GM10248 (cell line): ENCODE measurements at regions not wholly inside any gene's neighbourhood (a gene's known extent, or its start where the extent isn't known, plus 50 kb on each side); places are given as distances from the start of the nearest gene placed in this dataset.

ENCODE experiments used
- CTCF ChIA-PET: fragments of 300-600 bp; sonication (Branson Sonifier 250); formaldehyde crosslinking; extraction: SDS; loops from one replicate; lab custom pipeline; 2021; ENCODE audit warnings: antibody characterized with exemption; lab: Yijun Ruan, JAX
- POLR2A ChIA-PET: fragments of 350-650 bp; sonication (Branson Sonifier 250); formaldehyde crosslinking; extraction: SDS; loops from one replicate; lab custom pipeline; 2020; ENCODE audit warnings: antibody characterized with exemption; lab: Yijun Ruan, JAX
- DNase-seq: peaks from one replicate; pipeline ENCODE4 v3.0.0; 2012; ENCODE audit errors: extremely low spot score
- TF ChIP-seq, protein P1 (sequence below): IDR thresholded peaks from 2 replicates; pipeline ENCODE4 v1.5.1; 2012; ENCODE audit warnings: mild to moderate bottlenecking, low read depth; ENCODE audit errors: extremely low read depth, missing control alignments, control extremely low read depth

DNA sequence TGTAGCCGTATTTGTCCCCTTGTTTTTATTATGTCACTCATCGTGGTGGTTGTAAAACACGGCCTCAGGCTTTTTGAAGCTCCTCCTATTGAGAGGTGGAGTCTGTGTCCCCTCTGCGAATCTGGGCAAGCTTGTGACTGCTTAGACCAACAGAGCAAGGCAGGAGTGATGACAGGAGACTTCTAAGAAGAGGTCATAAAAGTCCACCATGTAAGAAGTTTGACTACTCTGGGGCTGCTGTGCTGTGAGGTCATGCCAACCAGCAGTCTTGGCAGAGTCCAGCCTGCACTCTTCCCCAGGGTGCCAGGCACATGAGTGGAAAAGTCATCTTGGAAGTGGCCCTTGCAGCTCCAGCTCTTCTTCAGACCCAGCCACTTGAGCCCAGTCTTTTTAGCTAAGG, 83.8 kb upstream of the SPTBN1 start:
- POLR2A ChIA-PET: no interaction called here
- no peak for DNase-seq
- TF ChIP-seq, protein P1, sequence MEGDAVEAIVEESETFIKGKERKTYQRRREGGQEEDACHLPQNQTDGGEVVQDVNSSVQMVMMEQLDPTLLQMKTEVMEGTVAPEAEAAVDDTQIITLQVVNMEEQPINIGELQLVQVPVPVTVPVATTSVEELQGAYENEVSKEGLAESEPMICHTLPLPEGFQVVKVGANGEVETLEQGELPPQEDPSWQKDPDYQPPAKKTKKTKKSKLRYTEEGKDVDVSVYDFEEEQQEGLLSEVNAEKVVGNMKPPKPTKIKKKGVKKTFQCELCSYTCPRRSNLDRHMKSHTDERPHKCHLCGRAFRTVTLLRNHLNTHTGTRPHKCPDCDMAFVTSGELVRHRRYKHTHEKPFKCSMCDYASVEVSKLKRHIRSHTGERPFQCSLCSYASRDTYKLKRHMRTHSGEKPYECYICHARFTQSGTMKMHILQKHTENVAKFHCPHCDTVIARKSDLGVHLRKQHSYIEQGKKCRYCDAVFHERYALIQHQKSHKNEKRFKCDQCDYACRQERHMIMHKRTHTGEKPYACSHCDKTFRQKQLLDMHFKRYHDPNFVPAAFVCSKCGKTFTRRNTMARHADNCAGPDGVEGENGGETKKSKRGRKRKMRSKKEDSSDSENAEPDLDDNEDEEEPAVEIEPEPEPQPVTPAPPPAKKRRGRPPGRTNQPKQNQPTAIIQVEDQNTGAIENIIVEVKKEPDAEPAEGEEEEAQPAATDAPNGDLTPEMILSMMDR: no peak
- CTCF ChIA-PET: no interaction called here

DNA sequence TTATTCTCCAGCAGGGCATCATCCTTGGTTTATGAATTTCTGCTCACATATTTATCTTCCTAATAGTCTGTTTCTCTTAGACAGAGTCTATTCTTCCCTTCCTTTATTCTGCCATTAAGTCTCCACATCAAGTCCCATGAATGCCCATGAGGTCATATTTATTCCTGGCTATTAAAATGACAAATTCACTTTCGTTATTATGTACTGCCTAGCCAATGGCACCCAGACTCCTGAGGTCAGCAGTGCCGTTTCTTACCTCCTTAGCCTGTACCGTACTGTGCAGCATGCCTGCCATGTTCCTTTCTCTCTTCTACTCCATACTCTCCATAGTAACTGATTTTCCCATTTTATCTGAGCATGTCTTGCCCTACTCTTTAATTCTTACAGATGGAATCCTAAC, 82.3 kb upstream of the SPTBN1 start:
- TF ChIP-seq, protein P1: no peak
- ChIA-PET POLR2A (no interaction called here), CTCF (no interaction called here)
- no peak for DNase-seq

DNA sequence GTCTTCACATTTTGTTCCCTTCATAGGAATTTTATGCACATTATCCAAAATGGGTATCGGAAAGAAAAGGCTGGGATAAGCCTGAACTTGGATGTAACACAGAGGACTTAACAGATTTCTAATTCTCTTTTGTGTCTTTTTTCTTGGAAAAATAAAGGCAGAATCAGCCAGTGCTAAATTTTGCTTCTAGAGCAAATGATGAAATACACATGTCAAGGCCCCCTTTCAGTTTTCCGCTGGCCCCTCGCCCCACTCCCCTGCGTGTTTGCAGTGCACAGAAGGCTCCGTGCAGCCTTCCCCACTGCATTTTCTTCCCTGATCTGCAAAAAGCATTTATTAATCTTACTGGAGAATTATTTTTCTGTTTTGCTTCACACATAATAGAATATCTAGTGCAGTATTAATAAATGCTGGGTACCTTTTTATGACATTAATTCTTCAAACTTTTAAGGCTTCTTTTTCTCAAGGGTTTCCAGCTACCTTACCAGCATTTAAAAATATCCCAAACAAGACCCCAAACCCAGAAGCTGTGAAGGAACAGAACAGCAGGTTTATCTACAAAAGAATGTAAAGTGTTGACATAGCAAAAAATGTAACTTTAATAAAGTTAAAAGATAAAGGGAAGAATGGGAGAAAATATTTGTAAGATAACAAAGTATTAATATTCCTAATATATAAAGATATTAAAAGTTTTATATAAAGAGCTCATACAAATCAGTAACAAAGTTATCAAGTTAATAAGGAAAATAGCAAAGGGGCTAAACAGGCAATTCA, 81.3 kb upstream of the SPTBN1 start:
- ChIA-PET CTCF (no interaction called here), POLR2A (no interaction called here)
- no peak for DNase-seq
- TF ChIP-seq, protein P1: no peak

- CTCF ChIA-PET: interaction anchor here (0.7 kb wide), 1 partner anchor 16 kb away, joined by 3 read pairs; no protein-coding TSS in a partner anchor
- POLR2A ChIA-PET: no interaction called here
- TF ChIP-seq, protein P1: no peak
Observed at GRCh38 chr2:54377451-54377850, 78.7 kb upstream of the SPTBN1 start.

DNA sequence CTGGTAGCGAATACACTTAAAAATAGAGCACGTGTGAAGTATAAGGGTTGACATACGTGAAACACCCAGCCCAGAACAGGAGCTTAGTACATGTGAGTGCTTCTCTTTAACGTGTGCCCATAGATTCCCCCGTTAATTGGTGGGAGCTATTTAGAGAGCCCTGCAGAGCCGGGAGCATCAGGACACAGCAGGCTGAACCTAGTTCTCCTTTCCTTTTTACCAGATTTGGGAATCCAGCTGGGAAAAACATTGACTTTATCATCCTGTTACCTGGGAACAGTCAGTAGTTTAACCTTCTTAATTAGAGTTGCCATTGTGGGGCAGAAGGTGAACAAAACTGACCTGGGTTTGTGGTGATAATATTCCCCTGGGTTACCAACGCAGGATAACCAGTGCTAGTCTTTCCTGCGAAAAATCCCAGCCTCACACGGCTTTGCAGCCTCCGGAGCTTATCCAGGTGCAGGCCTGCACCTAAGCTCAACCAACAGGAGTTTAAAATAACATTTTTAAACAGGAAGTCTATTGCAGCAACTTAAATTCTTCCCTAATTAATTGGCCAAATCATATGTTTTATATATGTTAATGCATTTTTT, 78.1 kb upstream of the SPTBN1 start:
- POLR2A ChIA-PET: no interaction called here
- CTCF ChIA-PET: interaction anchor here (0.7 kb wide), 1 partner anchor 17 kb away, joined by 3 read pairs; no protein-coding TSS in a partner anchor
- no peak for DNase-seq
- TF ChIP-seq, protein P1: no peak

More at GRCh38 chr2:54377451-54377850, 78.7 kb upstream of the SPTBN1 start:
- DNase-seq: no peak

GRCh38 chr2:54380670-54381069, 75.5 kb upstream of the SPTBN1 start:
- POLR2A ChIA-PET: no interaction called here
- CTCF ChIA-PET: no interaction called here

More at GRCh38 chr2:54380670-54381069, 75.5 kb upstream of the SPTBN1 start:
- DNase-seq: no peak
- TF ChIP-seq, protein P1: no peak
